ENCODE measurements at regions not wholly inside any gene's neighbourhood (a gene's known extent, or its start where the extent isn't known, plus 50 kb on each side); places are given as distances from the start of the nearest gene placed in this dataset.

DNA sequence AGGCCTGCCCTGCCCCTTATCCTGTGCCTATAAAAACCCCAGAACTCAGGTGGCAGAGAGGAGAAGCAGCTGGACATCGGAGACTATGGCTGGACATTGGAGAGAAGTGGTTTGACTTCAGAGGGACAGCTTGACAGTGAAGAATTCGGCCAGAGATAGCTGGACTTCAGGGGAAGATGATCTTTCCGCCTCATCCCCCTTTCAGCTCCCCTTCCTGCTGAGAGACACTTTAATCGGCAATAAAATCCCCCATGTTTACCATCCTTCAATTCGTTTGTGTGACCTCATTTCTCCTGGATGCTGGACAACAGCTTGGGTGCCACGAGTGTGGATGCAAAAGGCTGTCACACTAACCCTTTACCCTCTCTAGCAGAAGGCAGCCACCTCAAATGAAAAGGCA is 134.1 kb upstream of the TUT7 start:
- TF ChIP-seq, protein P1, sequence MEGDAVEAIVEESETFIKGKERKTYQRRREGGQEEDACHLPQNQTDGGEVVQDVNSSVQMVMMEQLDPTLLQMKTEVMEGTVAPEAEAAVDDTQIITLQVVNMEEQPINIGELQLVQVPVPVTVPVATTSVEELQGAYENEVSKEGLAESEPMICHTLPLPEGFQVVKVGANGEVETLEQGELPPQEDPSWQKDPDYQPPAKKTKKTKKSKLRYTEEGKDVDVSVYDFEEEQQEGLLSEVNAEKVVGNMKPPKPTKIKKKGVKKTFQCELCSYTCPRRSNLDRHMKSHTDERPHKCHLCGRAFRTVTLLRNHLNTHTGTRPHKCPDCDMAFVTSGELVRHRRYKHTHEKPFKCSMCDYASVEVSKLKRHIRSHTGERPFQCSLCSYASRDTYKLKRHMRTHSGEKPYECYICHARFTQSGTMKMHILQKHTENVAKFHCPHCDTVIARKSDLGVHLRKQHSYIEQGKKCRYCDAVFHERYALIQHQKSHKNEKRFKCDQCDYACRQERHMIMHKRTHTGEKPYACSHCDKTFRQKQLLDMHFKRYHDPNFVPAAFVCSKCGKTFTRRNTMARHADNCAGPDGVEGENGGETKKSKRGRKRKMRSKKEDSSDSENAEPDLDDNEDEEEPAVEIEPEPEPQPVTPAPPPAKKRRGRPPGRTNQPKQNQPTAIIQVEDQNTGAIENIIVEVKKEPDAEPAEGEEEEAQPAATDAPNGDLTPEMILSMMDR (IDR thresholded peaks at IDR 0.05): no peak
- TF ChIP-seq SIN3A (IDR thresholded peaks at IDR 0.05; ENCODE audit: borderline replicate concordance, low read depth, low read length): no peak
- TF ChIP-seq FOXJ3 (CRISPR knock-in tag; IDR thresholded peaks at IDR 0.05): no peak
- TF ChIP-seq, protein P2, sequence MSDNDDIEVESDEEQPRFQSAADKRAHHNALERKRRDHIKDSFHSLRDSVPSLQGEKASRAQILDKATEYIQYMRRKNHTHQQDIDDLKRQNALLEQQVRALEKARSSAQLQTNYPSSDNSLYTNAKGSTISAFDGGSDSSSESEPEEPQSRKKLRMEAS (IDR thresholded peaks at IDR 0.05; ENCODE audit: low read depth): no peak
- TF ChIP-seq, protein P3, sequence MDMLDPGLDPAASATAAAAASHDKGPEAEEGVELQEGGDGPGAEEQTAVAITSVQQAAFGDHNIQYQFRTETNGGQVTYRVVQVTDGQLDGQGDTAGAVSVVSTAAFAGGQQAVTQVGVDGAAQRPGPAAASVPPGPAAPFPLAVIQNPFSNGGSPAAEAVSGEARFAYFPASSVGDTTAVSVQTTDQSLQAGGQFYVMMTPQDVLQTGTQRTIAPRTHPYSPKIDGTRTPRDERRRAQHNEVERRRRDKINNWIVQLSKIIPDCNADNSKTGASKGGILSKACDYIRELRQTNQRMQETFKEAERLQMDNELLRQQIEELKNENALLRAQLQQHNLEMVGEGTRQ (IDR thresholded peaks at IDR 0.05; ENCODE audit: borderline replicate concordance, low read depth, low read length): no peak
- TF ChIP-seq CHD2 (IDR thresholded peaks at IDR 0.05; ENCODE audit: low read length, partially characterized antibody): no peak
- no peak for TF ChIP-seq SMC3 (IDR thresholded peaks at IDR 0.05; ENCODE audit: low read depth, low read length)
- TF ChIP-seq ELF1 (IDR thresholded peaks at IDR 0.05): no peak
- TF ChIP-seq, protein P4, sequence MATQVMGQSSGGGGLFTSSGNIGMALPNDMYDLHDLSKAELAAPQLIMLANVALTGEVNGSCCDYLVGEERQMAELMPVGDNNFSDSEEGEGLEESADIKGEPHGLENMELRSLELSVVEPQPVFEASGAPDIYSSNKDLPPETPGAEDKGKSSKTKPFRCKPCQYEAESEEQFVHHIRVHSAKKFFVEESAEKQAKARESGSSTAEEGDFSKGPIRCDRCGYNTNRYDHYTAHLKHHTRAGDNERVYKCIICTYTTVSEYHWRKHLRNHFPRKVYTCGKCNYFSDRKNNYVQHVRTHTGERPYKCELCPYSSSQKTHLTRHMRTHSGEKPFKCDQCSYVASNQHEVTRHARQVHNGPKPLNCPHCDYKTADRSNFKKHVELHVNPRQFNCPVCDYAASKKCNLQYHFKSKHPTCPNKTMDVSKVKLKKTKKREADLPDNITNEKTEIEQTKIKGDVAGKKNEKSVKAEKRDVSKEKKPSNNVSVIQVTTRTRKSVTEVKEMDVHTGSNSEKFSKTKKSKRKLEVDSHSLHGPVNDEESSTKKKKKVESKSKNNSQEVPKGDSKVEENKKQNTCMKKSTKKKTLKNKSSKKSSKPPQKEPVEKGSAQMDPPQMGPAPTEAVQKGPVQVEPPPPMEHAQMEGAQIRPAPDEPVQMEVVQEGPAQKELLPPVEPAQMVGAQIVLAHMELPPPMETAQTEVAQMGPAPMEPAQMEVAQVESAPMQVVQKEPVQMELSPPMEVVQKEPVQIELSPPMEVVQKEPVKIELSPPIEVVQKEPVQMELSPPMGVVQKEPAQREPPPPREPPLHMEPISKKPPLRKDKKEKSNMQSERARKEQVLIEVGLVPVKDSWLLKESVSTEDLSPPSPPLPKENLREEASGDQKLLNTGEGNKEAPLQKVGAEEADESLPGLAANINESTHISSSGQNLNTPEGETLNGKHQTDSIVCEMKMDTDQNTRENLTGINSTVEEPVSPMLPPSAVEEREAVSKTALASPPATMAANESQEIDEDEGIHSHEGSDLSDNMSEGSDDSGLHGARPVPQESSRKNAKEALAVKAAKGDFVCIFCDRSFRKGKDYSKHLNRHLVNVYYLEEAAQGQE (IDR thresholded peaks at IDR 0.05; ENCODE audit: low read depth, low read length): no peak

Data from SK-N-SH (cell line).